ENCODE measurements at regions not wholly inside any gene's neighbourhood (a gene's known extent, or its start where the extent isn't known, plus 50 kb on each side); places are given as distances from the start of the nearest gene placed in this dataset.

DNA sequence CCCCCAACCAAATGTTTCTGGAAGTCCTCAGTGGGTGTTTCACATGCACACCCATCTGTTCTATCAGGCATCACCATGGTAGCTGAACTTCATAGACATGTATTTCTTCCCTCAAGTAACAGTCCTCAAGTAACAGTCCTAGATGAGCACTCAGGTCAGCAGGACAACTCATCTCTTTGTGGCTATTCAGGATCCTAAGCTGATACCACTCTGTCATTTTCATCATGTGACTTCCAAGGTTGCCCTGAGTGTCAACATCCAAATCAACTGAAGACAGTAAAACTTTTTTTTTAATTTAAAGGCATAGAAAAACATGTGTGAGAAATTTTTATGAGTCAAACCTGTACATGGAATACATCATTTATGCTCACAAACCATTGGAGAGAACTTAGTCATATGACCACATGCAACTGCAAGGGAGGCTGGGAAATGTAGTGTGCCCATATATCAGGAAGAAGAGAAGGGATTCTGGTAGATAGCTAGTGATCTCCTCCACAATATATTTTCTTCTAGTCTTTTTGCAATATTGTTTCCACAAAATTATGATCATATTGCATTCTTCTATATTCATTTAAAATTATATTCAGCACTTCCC is 64.2 kb upstream of the FST start:
- Histone ChIP-seq H3K9me3 (ENCODE audit: control insufficient read depth, low read length) (no peaks in the 10 kb centered on the region), H3K36me3 (ENCODE audit: control insufficient read depth, insufficient read depth, low read length, severe bottlenecking) (no peaks in the 10 kb centered on the region), H3K9ac (ENCODE audit: low read length) (no peak overlapping the region), H3K27me3 (replicated peaks; ENCODE audit: control insufficient read depth, insufficient read depth, low read length) (no peaks in the 10 kb centered on the region), H3K4me1 (ENCODE audit: control insufficient read depth, insufficient read depth, low read length) (peaks cover 33% of the 10 kb centered on the region), H3K4me3 (ENCODE audit: low read length) (no peak overlapping the region)
- no peak for DNase-seq (ENCODE audit: low read depth)

DNA sequence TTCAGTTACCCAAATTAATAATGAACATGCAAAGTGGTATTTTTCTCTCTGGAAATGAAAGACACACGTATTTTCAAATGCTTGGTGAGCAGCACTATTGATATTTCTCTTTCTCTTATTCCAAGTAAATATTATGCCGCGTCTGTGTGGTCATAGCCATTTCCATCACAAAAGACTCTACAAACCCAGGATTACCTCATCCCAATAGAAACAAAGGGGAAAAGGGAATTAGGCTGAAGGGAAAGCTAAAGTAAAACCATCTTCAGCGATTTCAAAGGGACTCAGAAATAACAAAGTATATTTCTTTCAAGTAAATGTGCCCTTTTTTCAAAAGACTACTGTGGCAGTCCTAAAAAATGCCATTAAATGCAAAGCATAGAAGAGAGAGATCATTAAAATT is 62.0 kb upstream of the FST start:
- Histone ChIP-seq H3K36me3 (ENCODE audit: control insufficient read depth, insufficient read depth, low read length, severe bottlenecking) (no peaks in the 10 kb centered on the region), H3K9me3 (ENCODE audit: control insufficient read depth, low read length) (no peaks in the 10 kb centered on the region), H3K9ac (ENCODE audit: low read length) (peak overlapping the region; percentile 81), H3K4me1 (ENCODE audit: control insufficient read depth, insufficient read depth, low read length) (peaks cover 40% of the 10 kb centered on the region), H3K27me3 (replicated peaks; ENCODE audit: control insufficient read depth, insufficient read depth, low read length) (no peaks in the 10 kb centered on the region), H3K4me3 (ENCODE audit: low read length) (peak overlapping the region; percentile 62)
- no peak for DNase-seq (ENCODE audit: low read depth)

DNA sequence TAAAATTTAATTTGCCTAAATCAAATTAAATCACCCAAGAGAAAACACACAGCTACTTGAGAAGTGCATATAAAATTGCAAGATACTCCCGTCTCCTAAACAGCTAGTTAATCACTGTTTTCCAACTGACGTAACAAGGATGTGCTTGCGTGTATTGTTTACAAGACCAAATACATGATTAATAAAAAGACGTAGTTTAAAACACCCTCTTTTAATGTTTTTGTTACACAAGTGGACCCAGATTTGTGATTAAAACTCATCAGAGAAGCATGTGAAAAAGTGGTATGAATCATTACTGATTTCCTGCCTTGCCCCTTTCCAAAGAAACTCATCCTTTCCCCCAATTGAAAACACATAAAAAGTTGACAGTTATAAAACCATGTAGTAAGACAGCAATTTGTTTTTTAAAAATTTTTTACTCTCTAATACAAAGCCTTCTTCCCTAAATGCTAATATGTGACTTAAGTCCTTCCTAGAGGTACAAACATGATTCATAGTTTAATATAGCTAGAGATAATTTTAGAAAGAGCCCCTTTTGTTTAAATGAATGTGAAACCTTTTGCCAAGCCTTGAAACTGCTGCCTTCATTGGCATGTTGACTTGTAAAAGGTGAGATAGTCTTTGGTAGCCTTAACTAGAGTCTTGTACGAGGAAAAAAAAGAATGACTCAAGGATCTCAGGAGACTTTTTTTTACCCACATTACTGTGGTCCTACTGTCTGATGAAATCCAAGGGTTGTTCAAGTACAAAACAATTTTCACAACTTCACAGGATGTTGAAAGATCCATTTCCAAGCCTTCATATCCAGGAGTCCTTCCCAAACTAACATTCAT is 61.4 kb upstream of the FST start:
- H3K9me3 ChIP-seq (ENCODE audit: control insufficient read depth, low read length), result no peaks in the 10 kb centered on the region
- peak; percentile 69 for DNase-seq (ENCODE audit: low read depth)
- no peaks in the 10 kb centered on the region for H3K36me3 ChIP-seq (ENCODE audit: control insufficient read depth, insufficient read depth, low read length, severe bottlenecking)
- no peaks in the 10 kb centered on the region for H3K27me3 ChIP-seq (replicated peaks; ENCODE audit: control insufficient read depth, insufficient read depth, low read length)
- H3K9ac ChIP-seq (ENCODE audit: low read length), result peak overlapping the region; percentile 81
- peak overlapping the region; percentile 62 for H3K4me3 ChIP-seq (ENCODE audit: low read length)
- peaks cover 47% of the 10 kb centered on the region for H3K4me1 ChIP-seq (ENCODE audit: control insufficient read depth, insufficient read depth, low read length)

DNA sequence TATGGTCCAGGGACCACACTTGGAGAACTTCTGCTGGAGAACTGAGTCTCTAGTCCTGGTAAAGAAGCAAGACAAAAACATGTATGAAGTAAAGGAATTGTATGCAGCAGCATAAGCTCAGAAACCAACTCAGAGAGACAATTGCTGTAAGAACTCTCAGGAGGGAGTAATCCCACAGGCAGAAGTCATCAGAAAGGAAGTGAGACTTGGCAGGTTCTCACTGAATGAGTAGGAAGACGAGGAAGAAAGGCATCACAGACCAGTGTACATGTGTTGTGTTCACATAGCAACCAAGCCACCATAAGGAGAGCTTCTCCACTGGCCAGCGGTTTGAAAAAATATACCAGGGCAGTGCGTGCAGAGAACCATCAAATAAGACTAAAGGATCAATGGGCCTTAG is 57.9 kb upstream of the FST start:
- no peak overlapping the region for H3K9ac ChIP-seq (ENCODE audit: low read length)
- no peak for DNase-seq (ENCODE audit: low read depth)
- H3K9me3 ChIP-seq (ENCODE audit: control insufficient read depth, low read length), result no peaks in the 10 kb centered on the region

DNA sequence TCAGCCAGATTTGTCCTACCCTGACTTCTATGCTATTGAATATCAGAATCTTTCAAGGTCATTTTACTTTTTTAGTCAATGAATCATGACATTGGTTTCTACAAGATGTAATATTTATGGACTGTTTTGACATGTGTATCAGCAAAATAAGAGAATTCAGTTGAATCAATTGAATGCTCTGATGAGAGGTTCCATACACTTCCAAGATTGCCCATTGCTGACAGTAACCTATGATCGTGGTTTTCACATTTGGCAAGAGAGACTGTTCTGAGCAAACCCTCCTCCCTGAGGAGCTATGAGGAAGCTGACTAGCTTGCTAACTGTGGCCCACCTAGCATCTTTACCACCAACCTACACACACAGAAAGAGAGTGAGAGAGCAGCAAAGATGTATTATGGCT is 56.7 kb upstream of the FST start:
- Histone ChIP-seq H3K9ac (ENCODE audit: low read length) (no peak overlapping the region), H3K4me1 (ENCODE audit: control insufficient read depth, insufficient read depth, low read length) (peaks cover 55% of the 10 kb centered on the region), H3K4me3 (ENCODE audit: low read length) (no peak overlapping the region), H3K27me3 (replicated peaks; ENCODE audit: control insufficient read depth, insufficient read depth, low read length) (no peaks in the 10 kb centered on the region), H3K36me3 (ENCODE audit: control insufficient read depth, insufficient read depth, low read length, severe bottlenecking) (no peaks in the 10 kb centered on the region), H3K9me3 (ENCODE audit: control insufficient read depth, low read length) (no peaks in the 10 kb centered on the region)
- DNase-seq (ENCODE audit: low read depth), result no peak

More for the DNA sequence above, 57.9 kb upstream of the FST start:
- Histone ChIP-seq H3K27me3 (replicated peaks; ENCODE audit: control insufficient read depth, insufficient read depth, low read length) (no peaks in the 10 kb centered on the region), H3K4me3 (ENCODE audit: low read length) (no peak overlapping the region), H3K4me1 (ENCODE audit: control insufficient read depth, insufficient read depth, low read length) (peaks cover 65% of the 10 kb centered on the region), H3K36me3 (ENCODE audit: control insufficient read depth, insufficient read depth, low read length, severe bottlenecking) (no peaks in the 10 kb centered on the region)

DNA sequence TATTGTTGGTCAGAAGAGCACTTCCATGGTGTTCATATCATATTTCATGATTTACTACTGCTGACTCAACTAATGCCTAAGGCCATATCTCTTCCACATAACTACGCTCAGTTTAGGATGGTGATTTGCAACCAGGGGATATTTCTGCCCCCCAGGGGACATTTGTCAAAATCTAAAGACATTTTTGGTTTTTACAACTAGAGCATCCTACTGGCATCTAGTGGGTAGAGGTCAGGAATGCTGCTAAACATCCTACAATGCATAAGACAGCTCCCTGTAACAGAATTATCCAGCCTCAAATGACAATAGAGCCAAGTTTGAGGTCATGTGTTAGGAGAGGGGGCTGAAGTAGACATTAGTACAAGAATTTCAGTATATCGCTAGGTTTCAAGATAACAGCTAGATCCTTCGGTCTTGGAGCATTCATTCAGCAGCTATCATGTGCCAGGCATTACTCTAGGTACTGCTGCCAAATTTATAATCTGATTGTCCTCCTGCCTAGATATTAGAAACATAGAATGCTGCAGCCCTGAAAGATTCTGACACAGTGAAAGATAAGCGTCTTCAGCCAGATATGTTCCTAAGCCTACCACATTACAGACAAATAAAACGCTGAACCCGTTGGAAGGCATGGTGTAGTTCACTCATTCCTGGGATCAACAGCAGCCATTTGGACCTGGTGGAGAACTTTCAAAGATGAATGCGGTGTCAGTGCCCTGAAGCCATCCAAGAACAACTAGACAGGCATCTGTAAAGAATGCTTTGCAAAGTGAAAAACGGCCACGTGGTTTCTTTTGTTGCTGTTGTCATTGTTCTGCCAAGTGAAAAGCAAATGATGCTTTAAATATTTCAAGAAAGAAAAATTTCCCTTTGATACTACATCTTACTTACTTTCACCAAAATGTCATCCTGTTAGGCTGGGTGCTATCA is 55.5 kb upstream of the FST start:
- Histone ChIP-seq H3K4me3 (ENCODE audit: low read length) (peak overlapping the region; percentile 15), H3K9ac (ENCODE audit: low read length) (no peak overlapping the region), H3K27me3 (replicated peaks; ENCODE audit: control insufficient read depth, insufficient read depth, low read length) (no peaks in the 10 kb centered on the region), H3K9me3 (ENCODE audit: control insufficient read depth, low read length) (no peaks in the 10 kb centered on the region), H3K4me1 (ENCODE audit: control insufficient read depth, insufficient read depth, low read length) (peaks cover 43% of the 10 kb centered on the region), H3K36me3 (ENCODE audit: control insufficient read depth, insufficient read depth, low read length, severe bottlenecking) (no peaks in the 10 kb centered on the region)
- DNase-seq (ENCODE audit: low read depth), result peak; percentile 52

DNA sequence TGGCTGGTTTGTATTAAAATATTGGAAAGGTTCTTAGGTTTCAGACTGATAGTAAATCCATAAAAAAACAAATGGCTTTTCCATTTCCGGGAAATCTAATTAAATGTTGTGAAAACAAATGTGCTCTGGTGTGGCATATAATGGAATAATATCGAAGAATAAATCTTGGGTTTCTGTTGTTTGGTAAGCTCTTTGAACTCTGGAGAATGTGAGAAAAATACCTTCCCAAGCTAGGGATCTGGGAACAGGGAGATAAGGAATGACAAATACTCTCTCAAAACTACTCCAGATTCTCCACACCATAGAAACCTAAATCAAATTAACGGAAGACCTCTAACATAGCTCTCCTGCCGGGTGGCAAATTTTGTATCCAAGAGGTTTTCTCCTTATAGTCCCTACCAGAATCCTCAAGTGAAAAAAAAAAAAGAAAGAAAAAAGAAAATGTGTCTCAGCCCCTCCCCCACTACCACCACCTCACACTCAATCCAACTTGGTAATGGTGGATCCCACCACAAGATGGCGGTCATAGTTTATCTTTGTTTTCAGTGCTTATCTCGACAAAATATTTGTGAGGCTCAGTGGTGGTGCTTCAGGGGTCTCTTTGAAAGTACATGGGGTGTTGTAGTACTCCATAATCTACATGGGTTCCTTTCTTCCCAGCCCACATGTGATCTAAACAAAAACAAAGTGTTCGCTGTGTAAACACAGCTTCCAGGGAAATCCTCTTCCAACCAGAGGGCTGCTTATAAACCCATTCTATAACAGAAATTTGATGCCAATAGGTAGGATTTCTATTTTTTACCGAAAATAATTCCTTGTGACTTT is 54.5 kb upstream of the FST start:
- DNase-seq (ENCODE audit: low read depth), result no peak
- Histone ChIP-seq H3K4me3 (ENCODE audit: low read length) (peak overlapping the region; percentile 15), H3K4me1 (ENCODE audit: control insufficient read depth, insufficient read depth, low read length) (peaks cover 42% of the 10 kb centered on the region), H3K9me3 (ENCODE audit: control insufficient read depth, low read length) (no peaks in the 10 kb centered on the region), H3K36me3 (ENCODE audit: control insufficient read depth, insufficient read depth, low read length, severe bottlenecking) (no peaks in the 10 kb centered on the region), H3K9ac (ENCODE audit: low read length) (no peak overlapping the region), H3K27me3 (replicated peaks; ENCODE audit: control insufficient read depth, insufficient read depth, low read length) (no peaks in the 10 kb centered on the region)

DNA sequence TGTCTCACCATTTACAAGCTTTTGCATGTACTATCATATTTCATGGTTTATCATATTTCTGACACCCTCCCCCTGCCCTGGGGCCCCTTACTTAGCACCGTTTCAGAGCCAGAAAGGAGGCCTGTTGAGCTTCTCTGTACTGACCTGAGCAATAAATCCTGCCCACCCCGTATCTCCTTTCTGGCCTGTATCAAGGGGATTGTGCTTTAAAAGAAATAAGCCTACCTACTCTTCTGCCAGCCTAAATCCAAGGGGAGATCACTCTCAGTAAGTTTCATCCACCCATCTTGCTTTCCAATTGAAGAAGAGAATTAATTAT is 54.0 kb upstream of the FST start:
- no peak for DNase-seq (ENCODE audit: low read depth)
- Histone ChIP-seq H3K9ac (ENCODE audit: low read length) (no peak overlapping the region), H3K36me3 (ENCODE audit: control insufficient read depth, insufficient read depth, low read length, severe bottlenecking) (no peaks in the 10 kb centered on the region), H3K4me3 (ENCODE audit: low read length) (no peak overlapping the region), H3K4me1 (ENCODE audit: control insufficient read depth, insufficient read depth, low read length) (peaks cover 42% of the 10 kb centered on the region), H3K9me3 (ENCODE audit: control insufficient read depth, low read length) (no peaks in the 10 kb centered on the region), H3K27me3 (replicated peaks; ENCODE audit: control insufficient read depth, insufficient read depth, low read length) (no peaks in the 10 kb centered on the region)

DNA sequence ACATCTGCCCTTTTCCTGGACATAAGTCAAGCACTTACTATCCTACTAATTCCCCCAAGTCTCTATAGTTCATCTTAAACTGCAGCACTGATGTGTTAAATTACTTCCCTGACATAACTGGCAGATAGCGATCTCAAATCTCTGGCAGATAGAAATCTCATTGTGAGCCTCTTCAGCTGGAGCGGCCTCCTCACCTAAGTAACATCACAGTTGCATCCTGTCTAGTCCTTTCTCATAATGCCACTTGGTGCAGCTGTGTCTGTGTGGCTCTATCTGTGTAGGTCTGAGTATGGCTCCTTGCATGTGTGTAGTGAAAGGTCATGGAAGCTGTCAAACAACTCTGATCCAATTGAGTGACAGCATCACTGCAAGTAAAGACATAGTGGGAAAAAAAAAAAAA is 53.6 kb upstream of the FST start:
- Histone ChIP-seq H3K27me3 (replicated peaks; ENCODE audit: control insufficient read depth, insufficient read depth, low read length) (no peaks in the 10 kb centered on the region), H3K9me3 (ENCODE audit: control insufficient read depth, low read length) (no peaks in the 10 kb centered on the region), H3K36me3 (ENCODE audit: control insufficient read depth, insufficient read depth, low read length, severe bottlenecking) (no peaks in the 10 kb centered on the region), H3K4me1 (ENCODE audit: control insufficient read depth, insufficient read depth, low read length) (peaks cover 42% of the 10 kb centered on the region), H3K9ac (ENCODE audit: low read length) (no peak overlapping the region), H3K4me3 (ENCODE audit: low read length) (no peak overlapping the region)
- no peak for DNase-seq (ENCODE audit: low read depth)

DNA sequence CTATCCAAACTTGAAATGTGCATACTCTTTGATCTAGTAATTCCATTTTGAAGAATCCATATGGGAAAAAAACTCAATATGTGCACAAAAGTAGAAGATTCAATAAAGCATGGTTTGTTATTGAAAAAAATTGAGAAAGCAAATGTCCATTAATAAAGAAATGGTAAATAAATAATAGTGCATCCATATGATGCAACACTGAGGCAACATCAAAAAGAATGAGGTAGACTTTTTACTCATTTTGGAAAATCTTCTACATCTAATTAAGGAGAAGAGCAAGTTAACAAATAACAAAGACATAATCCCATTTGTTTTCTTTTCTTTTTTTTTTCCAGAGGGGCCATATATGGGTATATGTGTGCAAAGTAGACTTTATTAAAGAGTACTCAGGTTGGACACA is 52.5 kb upstream of the FST start:
- Histone ChIP-seq H3K9me3 (ENCODE audit: control insufficient read depth, low read length) (no peaks in the 10 kb centered on the region), H3K4me1 (ENCODE audit: control insufficient read depth, insufficient read depth, low read length) (peaks cover 33% of the 10 kb centered on the region), H3K36me3 (ENCODE audit: control insufficient read depth, insufficient read depth, low read length, severe bottlenecking) (no peaks in the 10 kb centered on the region), H3K9ac (ENCODE audit: low read length) (no peak overlapping the region), H3K27me3 (replicated peaks; ENCODE audit: control insufficient read depth, insufficient read depth, low read length) (no peaks in the 10 kb centered on the region), H3K4me3 (ENCODE audit: low read length) (no peak overlapping the region)
- no peak for DNase-seq (ENCODE audit: low read depth)
